ENCODE measurements at regions not wholly inside any gene's neighbourhood (a gene's known extent, or its start where the extent isn't known, plus 50 kb on each side); places are given as distances from the start of the nearest gene placed in this dataset.

DNA sequence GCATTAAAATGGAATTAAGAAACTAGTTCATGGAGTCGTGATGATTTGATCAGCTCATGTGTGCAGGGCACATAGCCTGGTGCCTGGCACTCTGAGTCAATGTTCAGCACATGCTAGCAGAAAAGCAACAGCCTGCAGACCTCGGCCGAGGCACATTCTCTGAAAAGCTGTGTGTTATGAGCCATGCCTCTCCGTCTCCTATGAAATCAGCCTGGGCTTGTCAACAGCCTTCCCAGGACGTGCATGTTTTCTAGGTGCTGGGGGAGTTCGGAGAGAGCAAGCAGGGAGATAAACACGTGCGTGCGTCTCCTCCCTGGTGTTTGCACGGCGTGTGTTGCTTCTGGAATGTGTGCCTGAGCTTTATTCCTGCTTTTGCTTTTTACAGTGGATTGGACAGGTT lies 207.8 kb upstream of the KCNG1 start:
- no peak overlapping the region for H3K4me3 ChIP-seq (ENCODE audit: control insufficient read depth, low read depth, low read length)
- TF ChIP-seq, protein P1, sequence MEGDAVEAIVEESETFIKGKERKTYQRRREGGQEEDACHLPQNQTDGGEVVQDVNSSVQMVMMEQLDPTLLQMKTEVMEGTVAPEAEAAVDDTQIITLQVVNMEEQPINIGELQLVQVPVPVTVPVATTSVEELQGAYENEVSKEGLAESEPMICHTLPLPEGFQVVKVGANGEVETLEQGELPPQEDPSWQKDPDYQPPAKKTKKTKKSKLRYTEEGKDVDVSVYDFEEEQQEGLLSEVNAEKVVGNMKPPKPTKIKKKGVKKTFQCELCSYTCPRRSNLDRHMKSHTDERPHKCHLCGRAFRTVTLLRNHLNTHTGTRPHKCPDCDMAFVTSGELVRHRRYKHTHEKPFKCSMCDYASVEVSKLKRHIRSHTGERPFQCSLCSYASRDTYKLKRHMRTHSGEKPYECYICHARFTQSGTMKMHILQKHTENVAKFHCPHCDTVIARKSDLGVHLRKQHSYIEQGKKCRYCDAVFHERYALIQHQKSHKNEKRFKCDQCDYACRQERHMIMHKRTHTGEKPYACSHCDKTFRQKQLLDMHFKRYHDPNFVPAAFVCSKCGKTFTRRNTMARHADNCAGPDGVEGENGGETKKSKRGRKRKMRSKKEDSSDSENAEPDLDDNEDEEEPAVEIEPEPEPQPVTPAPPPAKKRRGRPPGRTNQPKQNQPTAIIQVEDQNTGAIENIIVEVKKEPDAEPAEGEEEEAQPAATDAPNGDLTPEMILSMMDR (IDR thresholded peaks at IDR 0.05; ENCODE audit: control insufficient read depth, insufficient read depth, low read depth, low read length, missing control alignments): no peak

DNA sequence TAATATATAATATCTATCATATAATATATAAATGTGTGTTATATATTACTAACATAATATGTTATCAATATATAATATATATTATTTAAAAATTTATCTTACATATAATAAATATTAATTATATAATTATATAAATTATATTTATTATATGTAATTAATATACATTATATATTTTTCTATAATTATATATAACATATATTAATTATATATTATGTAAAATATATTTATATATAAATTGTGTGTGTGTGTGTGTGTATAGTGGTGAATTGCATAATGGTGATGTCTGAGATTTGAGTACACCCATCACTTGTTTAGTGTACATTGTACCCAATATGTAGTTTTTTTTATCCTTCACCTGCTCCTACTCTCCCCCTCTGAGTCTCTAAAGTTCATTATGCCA lies 205.9 kb upstream of the KCNG1 start:
- DNase-seq (ENCODE audit: low read depth): no peak
- no peak overlapping the region for H3K4me3 ChIP-seq (ENCODE audit: control insufficient read depth, low read depth, low read length)

More for the DNA sequence above, 207.8 kb upstream of the KCNG1 start:
- DNase-seq (ENCODE audit: low read depth): no peak

DNA sequence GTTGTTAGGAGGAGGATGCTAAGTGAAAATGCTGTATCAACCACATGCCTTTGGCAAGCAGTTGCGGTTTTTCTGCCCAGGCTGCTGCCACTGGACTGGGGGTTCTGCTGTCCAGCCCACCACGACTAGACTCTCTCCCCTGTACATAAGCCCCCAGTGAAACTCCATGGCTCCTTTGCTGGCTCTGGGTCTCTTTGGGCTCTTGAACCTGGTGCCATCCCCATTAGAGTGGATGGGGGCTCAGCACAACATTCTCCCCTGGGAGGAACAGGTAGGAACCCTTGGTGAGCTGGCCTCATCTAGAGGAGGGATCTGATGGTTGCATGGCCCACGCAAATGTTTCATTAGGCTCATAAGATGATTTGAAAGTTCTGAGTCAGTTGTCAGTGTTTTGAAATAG lies 204.8 kb upstream of the KCNG1 start:
- H3K4me3 ChIP-seq (ENCODE audit: control insufficient read depth, low read depth, low read length): no peak overlapping the region
- no peak for DNase-seq (ENCODE audit: low read depth)
- TF ChIP-seq, protein P1 (IDR thresholded peaks at IDR 0.05; ENCODE audit: control insufficient read depth, insufficient read depth, low read depth, low read length, missing control alignments): no peak

More for the DNA sequence above, 205.9 kb upstream of the KCNG1 start:
- TF ChIP-seq, protein P1 (IDR thresholded peaks at IDR 0.05; ENCODE audit: control insufficient read depth, insufficient read depth, low read depth, low read length, missing control alignments): no peak

DNA sequence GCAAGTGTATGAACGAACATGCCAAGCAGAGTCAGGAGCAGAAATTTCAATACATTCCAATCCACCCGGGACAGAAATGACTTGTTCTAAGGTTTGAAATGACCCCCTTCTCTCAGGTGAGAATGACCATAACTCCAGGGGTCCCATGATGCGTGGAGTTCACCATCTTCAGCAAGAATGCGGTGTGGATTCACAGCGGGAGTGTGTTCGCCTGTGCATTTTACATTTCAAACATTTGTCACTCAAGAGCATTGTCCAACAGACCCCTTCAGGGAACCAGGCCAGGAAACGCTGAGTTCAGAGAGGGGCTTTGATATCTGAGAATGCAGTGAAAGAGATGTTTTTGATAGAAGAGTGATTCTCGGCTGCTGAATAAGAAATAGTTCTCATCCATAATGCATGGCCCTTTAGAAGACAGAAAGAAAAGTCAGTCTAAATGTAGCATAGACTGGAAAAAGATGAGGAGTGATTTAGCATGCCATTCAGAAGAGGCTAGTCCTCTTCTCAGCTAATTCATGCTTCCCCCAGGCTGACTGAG lies 200.3 kb upstream of the KCNG1 start:
- no peak for DNase-seq (ENCODE audit: low read depth)
- H3K4me3 ChIP-seq (ENCODE audit: control insufficient read depth, low read depth, low read length): no peak overlapping the region
- TF ChIP-seq, protein P1 (IDR thresholded peaks at IDR 0.05; ENCODE audit: control insufficient read depth, insufficient read depth, low read depth, low read length, missing control alignments): no peak

DNA sequence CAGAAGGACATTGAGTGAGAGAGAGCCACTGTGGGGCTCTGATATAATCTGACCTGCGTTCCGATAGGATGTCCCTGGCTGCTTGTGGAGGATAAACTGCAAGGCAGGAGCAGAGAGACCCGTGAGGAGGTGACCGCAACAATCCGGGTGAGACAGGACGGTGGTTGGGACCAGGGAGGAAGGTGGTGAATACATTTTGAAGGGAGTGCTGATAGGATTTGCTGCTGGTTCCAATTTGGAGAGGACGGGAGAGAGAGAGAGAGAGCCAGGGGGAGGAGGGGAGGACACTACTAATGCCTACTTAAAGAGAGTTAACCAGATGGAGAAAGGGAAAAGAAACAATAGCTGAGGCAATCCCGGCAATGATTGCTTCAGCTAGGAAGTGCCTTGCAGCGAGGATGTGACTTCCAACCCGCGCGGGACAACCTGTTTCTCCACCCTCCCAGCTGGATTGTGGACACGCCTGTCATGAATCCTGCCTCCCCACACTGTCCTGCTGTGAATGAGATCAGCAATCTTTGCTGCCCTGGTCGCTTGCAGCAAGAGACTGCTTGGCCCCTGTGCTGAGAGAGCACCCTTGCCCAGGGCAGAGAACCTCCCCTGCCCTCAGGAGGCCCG lies 199.0 kb upstream of the KCNG1 start:
- H3K4me3 ChIP-seq (ENCODE audit: control insufficient read depth, low read depth, low read length): peak overlapping the region; percentile 1
- peak; percentile 28 for DNase-seq (ENCODE audit: low read depth)

DNA sequence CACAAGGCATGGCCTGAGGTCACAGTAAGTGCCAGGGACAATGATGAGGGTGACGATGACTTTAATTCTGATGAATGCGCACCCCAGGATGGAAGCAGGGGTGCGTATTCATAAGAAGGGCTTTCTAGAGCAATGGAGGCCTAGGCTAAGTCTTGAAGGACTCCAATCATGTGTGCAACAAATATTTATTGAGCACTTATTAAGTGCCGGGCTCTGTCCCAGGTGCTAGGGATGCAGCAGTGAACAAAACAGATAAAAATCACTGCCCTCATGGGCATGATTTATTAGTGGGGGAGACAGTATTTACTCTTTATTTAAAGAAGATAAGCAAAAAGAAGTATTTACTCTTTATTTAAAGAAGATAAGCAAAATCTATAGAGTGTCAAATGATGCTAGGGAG lies 198.2 kb upstream of the KCNG1 start:
- no peak overlapping the region for H3K4me3 ChIP-seq (ENCODE audit: control insufficient read depth, low read depth, low read length)
- TF ChIP-seq, protein P1 (IDR thresholded peaks at IDR 0.05; ENCODE audit: control insufficient read depth, insufficient read depth, low read depth, low read length, missing control alignments): no peak
- DNase-seq (ENCODE audit: low read depth): no peak

More for the DNA sequence above, 199.0 kb upstream of the KCNG1 start:
- TF ChIP-seq, protein P1 (IDR thresholded peaks at IDR 0.05; ENCODE audit: control insufficient read depth, insufficient read depth, low read depth, low read length, missing control alignments): no peak

All from AG09309 (cell line).